HCT116 (cell line): ENCODE measurements at regions not wholly inside any gene's neighbourhood (a gene's known extent, or its start where the extent isn't known, plus 50 kb on each side); places are given as distances from the start of the nearest gene placed in this dataset.

Experiments used
- ATAC-seq: fragments of 200-7000 bp; cut with Tn5 transposase; 2 replicates; pipeline ENCODE4 v1.9.1; 2020; ENCODE audit warnings: mild to moderate bottlenecking, moderate library complexity
- BruUV-seq: library from RNA; stranded (reverse); fragments of 400-500 nt; replicated peaks from 2 replicates; lab custom pipeline; 2021; lab: Mats Ljungman, UMichigan
- CTCF ChIA-PET: fragments of 300-600 bp; sonication (Branson Sonifier 250); formaldehyde crosslinking; loops from one replicate; lab custom pipeline; 2021; ENCODE audit warnings: antibody characterized with exemption; lab: Charles Lee
- POLR2A ChIA-PET: fragments of 300-600, 350-600 bp; sonication (Branson Sonifier 250); formaldehyde crosslinking; loops from one replicate; lab custom pipeline; 2021; ENCODE audit warnings: antibody characterized with exemption; lab: Charles Lee
- RAD21 ChIA-PET, 2 experiments: fragments of 300-600 bp; sonication (Branson Sonifier 250); formaldehyde crosslinking; loops; one replicate each; lab custom pipeline; 2023; ENCODE audit warnings: low total read pairs in 2 of 2; ENCODE audit not compliant: uncharacterized antibody in 2 of 2, unreplicated experiment in 2 of 2, low non-redundant PET in 1 of 2; lab: Charles Lee
- DNase-seq: peaks from one replicate; pipeline ENCODE4 v3.0.0-alpha.2; 2010; ENCODE audit warnings: low read depth, low spot score
- H2AFZ ChIP-seq: fragments of 200-600 bp; shearing (Covaris generic), sonication (generic); 2 replicates; pipeline ENCODE4 v1.6.1; 2017; ENCODE audit warnings: low read depth, mixed run types, mixed read lengths, antibody characterized with exemption, low read length; ENCODE audit not compliant: poor library complexity, severe bottlenecking
- H3K27ac ChIP-seq: 2 replicates; pipeline ENCODE4 v1.5.1; 2012; ENCODE audit warnings: low read depth, low read length
- H3K27me3 ChIP-seq: fragments of 200-600 bp; sonication (generic); 2 replicates; pipeline ENCODE4 v1.6.1; 2016; ENCODE audit warnings: mixed run types, low read length, mixed read lengths; ENCODE audit not compliant: insufficient read depth
- H3K36me3 ChIP-seq, 2 experiments: fragments of 200-500 bp in 1 of 2; fragments of 200-600 bp in 1 of 2; sonication (Bioruptor generic) in 1 of 2; sonication (generic) in 1 of 2; 2 replicates each; pipeline versions ENCODE4 v1.5.1 to v1.6.1; 2014 to 2016; ENCODE audit warnings: low read length in 2 of 2, inconsistent platforms in 1 of 2, mixed read lengths in 1 of 2, mixed run types in 1 of 2; ENCODE audit not compliant: insufficient read depth in 2 of 2, control insufficient read depth in 1 of 2
- H3K4me1 ChIP-seq, 2 experiments: fragments of 200-600 bp in 1 of 2; sonication (generic) in 1 of 2; 2 replicates each; pipeline versions ENCODE4 v1.5.1 to v1.6.1; 2012 to 2017; ENCODE audit warnings: low read length in 2 of 2, inconsistent platforms in 1 of 2, mild to moderate bottlenecking in 1 of 2, mixed read lengths in 1 of 2, mixed run types in 1 of 2, moderate library complexity in 1 of 2; ENCODE audit not compliant: insufficient read depth in 2 of 2, control insufficient read depth in 1 of 2
- H3K4me2 ChIP-seq: fragments of 200-600 bp; sonication (generic); 2 replicates; pipeline ENCODE4 v1.6.1; 2017; ENCODE audit warnings: mixed run types, low read length, mixed read lengths
- H3K4me3 ChIP-seq, 2 experiments: fragments of 200-600 bp in 1 of 2; sonication (generic) in 1 of 2; replicated peaks in 1 of 2; 2 replicates each; pipeline ENCODE4 v1.5.1; 2011 to 2016; ENCODE audit warnings: low read length in 2 of 2, control low read depth in 1 of 2, low read depth in 1 of 2, mild to moderate bottlenecking in 1 of 2, mixed read lengths in 1 of 2, mixed run types in 1 of 2
- H3K79me2 ChIP-seq: fragments of 200-600 bp; sonication (generic); 2 replicates; pipeline ENCODE4 v1.6.1; 2017; ENCODE audit warnings: mild to moderate bottlenecking, mixed run types, low read length, moderate library complexity, mixed read lengths; ENCODE audit not compliant: insufficient read depth
- H3K9ac ChIP-seq: fragments of 200-600 bp; sonication (generic); 2 replicates; pipeline ENCODE4 v1.6.1; 2016; ENCODE audit warnings: low read length, mixed read lengths
- H3K9me2 ChIP-seq: fragments of 200-600 bp; sonication (generic), shearing (Covaris generic); 2 replicates; pipeline ENCODE4 v1.6.1; 2017; ENCODE audit warnings: mixed run types, mild to moderate bottlenecking, moderate library complexity; ENCODE audit not compliant: insufficient read depth
- H3K9me3 ChIP-seq, 2 experiments: fragments of 200-500 bp in 1 of 2; fragments of 200-600 bp in 1 of 2; sonication (Bioruptor generic) in 1 of 2; sonication (generic) in 1 of 2; 2 replicates each; pipeline ENCODE4 v1.6.1; 2014 to 2017; ENCODE audit warnings: low read length in 2 of 2, mixed read lengths in 2 of 2, inconsistent platforms in 1 of 2, low read depth in 1 of 2, mild to moderate bottlenecking in 1 of 2, mixed run types in 1 of 2, moderate library complexity in 1 of 2; ENCODE audit not compliant: control insufficient read depth in 1 of 2, insufficient read depth in 1 of 2
- H4K20me1 ChIP-seq: fragments of 200-600 bp; sonication (generic), shearing (Covaris generic); 2 replicates; pipeline ENCODE4 v1.6.1; 2017; ENCODE audit warnings: mixed run types, mild to moderate bottlenecking, moderate library complexity; ENCODE audit not compliant: insufficient read depth
- CEBPB ChIP-seq: IDR thresholded peaks from 2 replicates; pipeline ENCODE4 v1.6.1; 2012; ENCODE audit warnings: low read depth
- CTCF ChIP-seq, 3 experiments: fragments of 200-600 bp in 1 of 3; sonication (generic) in 1 of 3; IDR thresholded peaks in 2 of 3; conservative IDR thresholded peaks in 1 of 3; 2 replicates each; pipeline ENCODE4 v1.5.1; 2012 to 2017; ENCODE audit warnings: low read depth in 2 of 3, low read length in 2 of 3, antibody characterized with exemption in 1 of 3, borderline replicate concordance in 1 of 3, control low read depth in 1 of 3, mild to moderate bottlenecking in 1 of 3, mixed read lengths in 1 of 3, mixed run types in 1 of 3, moderate library complexity in 1 of 3; ENCODE audit not compliant: insufficient read depth in 1 of 3
- EGR1 ChIP-seq: IDR thresholded peaks from 2 replicates; pipeline ENCODE4 v1.6.1; 2012; ENCODE audit warnings: low read depth
- EZH2 ChIP-seq: fragments of 200-600 bp; sonication (generic); IDR thresholded peaks from 2 replicates; pipeline ENCODE4 v1.6.1; 2017; ENCODE audit warnings: antibody characterized with exemption, mixed run types
- EZH2phosphoT487 ChIP-seq: fragments of 200-600 bp; IDR thresholded peaks from 2 replicates; pipeline ENCODE4 v1.6.1; 2018; ENCODE audit warnings: antibody characterized with exemption, borderline replicate concordance
- FOSL1 ChIP-seq: IDR thresholded peaks from 2 replicates; pipeline ENCODE4 v1.6.1; 2012; ENCODE audit warnings: low read depth
- POLR2A ChIP-seq: IDR thresholded peaks from 2 replicates; pipeline ENCODE4 v1.7.0; 2011; ENCODE audit warnings: borderline replicate concordance; ENCODE audit not compliant: insufficient read depth, insufficient read length; ENCODE audit errors: extremely low read depth
- RAD21 ChIP-seq: IDR thresholded peaks from 2 replicates; pipeline ENCODE4 v1.6.1; 2012; ENCODE audit warnings: low read depth, mild to moderate bottlenecking
- SRF ChIP-seq: IDR thresholded peaks from 2 replicates; pipeline ENCODE4 v1.6.1; 2012; ENCODE audit warnings: low read depth
- ZFX ChIP-seq: fragments of 450-650 bp; IDR thresholded peaks from 2 replicates; pipeline ENCODE4 v1.6.1; 2017
- ZNF274 ChIP-seq: fragments of 200-500 bp; sonication (Bioruptor generic); IDR thresholded peaks from 2 replicates; pipeline ENCODE4 v1.6.1; 2014; ENCODE audit warnings: mild to moderate bottlenecking, low read depth, low read length, inconsistent platforms
- intact Hi-C: fragments of 100-400 bp; cut with micrococcal nuclease; formaldehyde crosslinking; loops from 2 replicates; pipeline ENCODE4 v1.10.0; 2022
- TF ChIP-seq, protein P1 (sequence below): IDR thresholded peaks from 2 replicates; pipeline ENCODE4 v1.6.1; 2012; ENCODE audit warnings: low read depth
- TF ChIP-seq, protein P2 (sequence below): IDR thresholded peaks from 2 replicates; pipeline ENCODE4 v1.6.1; 2012

- intact Hi-C loops, result no loop called here
- H3K79me2 ChIP-seq, result no peaks in the 10 kb centered on the region
- no peak overlapping the region for H3K4me3 ChIP-seq
- no peak overlapping the region for H3K27ac ChIP-seq
- peak; percentile 44 for TF ChIP-seq RAD21
- TF ChIP-seq, protein P1, sequence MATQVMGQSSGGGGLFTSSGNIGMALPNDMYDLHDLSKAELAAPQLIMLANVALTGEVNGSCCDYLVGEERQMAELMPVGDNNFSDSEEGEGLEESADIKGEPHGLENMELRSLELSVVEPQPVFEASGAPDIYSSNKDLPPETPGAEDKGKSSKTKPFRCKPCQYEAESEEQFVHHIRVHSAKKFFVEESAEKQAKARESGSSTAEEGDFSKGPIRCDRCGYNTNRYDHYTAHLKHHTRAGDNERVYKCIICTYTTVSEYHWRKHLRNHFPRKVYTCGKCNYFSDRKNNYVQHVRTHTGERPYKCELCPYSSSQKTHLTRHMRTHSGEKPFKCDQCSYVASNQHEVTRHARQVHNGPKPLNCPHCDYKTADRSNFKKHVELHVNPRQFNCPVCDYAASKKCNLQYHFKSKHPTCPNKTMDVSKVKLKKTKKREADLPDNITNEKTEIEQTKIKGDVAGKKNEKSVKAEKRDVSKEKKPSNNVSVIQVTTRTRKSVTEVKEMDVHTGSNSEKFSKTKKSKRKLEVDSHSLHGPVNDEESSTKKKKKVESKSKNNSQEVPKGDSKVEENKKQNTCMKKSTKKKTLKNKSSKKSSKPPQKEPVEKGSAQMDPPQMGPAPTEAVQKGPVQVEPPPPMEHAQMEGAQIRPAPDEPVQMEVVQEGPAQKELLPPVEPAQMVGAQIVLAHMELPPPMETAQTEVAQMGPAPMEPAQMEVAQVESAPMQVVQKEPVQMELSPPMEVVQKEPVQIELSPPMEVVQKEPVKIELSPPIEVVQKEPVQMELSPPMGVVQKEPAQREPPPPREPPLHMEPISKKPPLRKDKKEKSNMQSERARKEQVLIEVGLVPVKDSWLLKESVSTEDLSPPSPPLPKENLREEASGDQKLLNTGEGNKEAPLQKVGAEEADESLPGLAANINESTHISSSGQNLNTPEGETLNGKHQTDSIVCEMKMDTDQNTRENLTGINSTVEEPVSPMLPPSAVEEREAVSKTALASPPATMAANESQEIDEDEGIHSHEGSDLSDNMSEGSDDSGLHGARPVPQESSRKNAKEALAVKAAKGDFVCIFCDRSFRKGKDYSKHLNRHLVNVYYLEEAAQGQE, result no peak
- TF ChIP-seq, protein P2, sequence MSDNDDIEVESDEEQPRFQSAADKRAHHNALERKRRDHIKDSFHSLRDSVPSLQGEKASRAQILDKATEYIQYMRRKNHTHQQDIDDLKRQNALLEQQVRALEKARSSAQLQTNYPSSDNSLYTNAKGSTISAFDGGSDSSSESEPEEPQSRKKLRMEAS, result no peak
- no peak for TF ChIP-seq CEBPB
- TF ChIP-seq EGR1, result no peak
- no peak for TF ChIP-seq SRF
- no peak for TF ChIP-seq EZH2
- TF ChIP-seq ZNF274, result no peak
- peak; percentile 41 to 80 (median 66); a peak in 5 of 6 replicates for TF ChIP-seq CTCF (IDR thresholded peaks at IDR 0.05 in 2 of 3, conservative IDR thresholded peaks at IDR 0.05 in 1 of 3; ENCODE audit: borderline replicate concordance in 1 of 3, insufficient read depth in 1 of 3, low read depth in 2 of 3, low read length in 2 of 3)
- TF ChIP-seq FOSL1, result no peak
- no peak for TF ChIP-seq EZH2phosphoT487
- no peak for TF ChIP-seq ZFX
- no peak for TF ChIP-seq POLR2A
- DNase-seq (peak; percentile 21), ATAC-seq (peak; percentile 78)
- ChIA-PET POLR2A (no interaction called here), RAD21 (no interaction called here), CTCF (no interaction called here)
- H3K27me3 ChIP-seq, result no peaks in the 10 kb centered on the region
- H3K4me2 ChIP-seq, result no peak overlapping the region
- no peaks in the 10 kb centered on the region for H3K9me2 ChIP-seq
- no peak overlapping the region for H2AFZ ChIP-seq
- H3K9ac ChIP-seq, result no peak overlapping the region
- H4K20me1 ChIP-seq, result no peaks in the 10 kb centered on the region
- H3K36me3 ChIP-seq, result no peaks in the 10 kb centered on the region
- peaks cover 0 to 5% of the 10 kb centered on the region in 2 experiments; a peak in 2 of 4 replicates for H3K9me3 ChIP-seq
- BruUV-seq, result no TSS peak
- H3K4me1 ChIP-seq, result no peaks in the 10 kb centered on the region
These were observed 428.8 kb downstream of the DYNC2H1 start for GRCh38 chr11:103537904-103538502.
